DLD1 (cell line): ENCODE measurements at regions not wholly inside any gene's neighbourhood (a gene's known extent, or its start where the extent isn't known, plus 50 kb on each side); places are given as distances from the start of the nearest gene placed in this dataset.
"Not testable (repeated sequence)": the region's sequence is repeated elsewhere in the genome, so short reads cannot be mapped to it uniquely, and the experiment has no call there.

Source experiments
- in situ Hi-C: cut with HindIII; loops from 2 replicates; pipeline ENCODE4 v1.10.0; 2017; ENCODE audit warnings: low sequenced_read_pairs

- in situ Hi-C loops = no loop called here
Measured at GRCh38 chr9:124084087-124084486, 72.5 kb downstream of the LHX2 start.

DNA sequence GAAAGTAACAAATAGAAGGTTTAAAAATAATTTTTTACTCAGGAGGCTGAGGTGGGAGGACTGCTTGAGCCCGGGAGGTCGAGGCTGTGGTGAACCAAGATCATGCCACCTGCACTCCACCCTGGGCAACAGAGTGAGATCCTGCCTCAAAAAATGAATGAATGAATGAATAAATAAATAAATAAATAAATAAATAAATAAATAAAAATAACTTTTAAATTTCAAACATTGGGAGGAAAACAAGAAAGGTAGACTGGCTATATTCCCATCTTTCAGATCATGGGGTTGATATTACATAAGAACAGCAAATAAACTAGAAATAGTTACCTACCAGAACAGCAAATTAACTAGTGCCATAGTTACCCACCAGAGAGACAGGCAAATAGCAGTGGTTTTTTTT, 75.7 kb downstream of the LHX2 start:
- in situ Hi-C loops = no loop called here

- in situ Hi-C loops = no loop called here
Measured at GRCh38 chr9:124088476-124088837, 76.9 kb downstream of the LHX2 start.

DNA sequence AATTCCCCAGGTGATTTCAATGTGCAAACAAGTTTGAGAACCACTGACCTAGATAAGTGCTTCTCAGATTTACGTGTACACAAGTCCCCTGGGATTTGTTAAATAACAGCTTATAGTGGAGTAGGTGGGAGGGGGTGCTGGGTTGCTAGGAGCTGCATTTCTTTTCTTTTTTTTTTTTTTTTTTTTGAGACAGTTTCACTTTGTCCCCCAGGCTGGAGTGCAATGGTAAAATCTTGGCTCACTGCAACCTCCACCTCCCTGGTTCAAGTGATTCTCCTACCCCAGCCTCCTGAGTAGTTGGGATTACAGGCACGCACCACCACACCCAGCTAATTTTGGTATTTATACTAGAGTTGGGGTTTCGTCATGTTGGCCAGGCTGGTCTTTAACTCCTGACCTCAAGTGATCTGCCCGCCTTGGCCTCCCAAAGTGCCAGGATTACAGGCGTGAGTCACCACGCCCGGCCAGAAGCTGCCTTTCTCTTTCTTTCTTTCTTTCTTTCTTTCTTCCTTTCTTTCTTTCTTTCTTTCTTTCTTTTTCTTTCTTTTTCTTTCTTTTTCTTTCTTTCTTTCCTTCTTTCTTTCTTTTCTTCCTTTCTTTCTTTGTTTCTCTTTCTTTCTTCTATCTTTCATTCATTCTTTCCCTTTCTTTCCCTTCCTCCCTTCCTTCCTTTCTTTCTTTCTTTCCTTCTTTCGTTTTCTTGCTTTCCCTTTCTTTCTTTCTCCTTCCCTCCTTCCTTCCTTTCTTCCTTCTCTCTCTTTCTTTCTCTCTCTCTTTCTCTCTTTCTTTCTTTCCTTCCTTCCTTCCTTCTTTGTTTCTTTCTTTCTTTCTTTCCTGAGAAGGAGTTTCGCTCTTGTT, 78.3 kb downstream of the LHX2 start:
- in situ Hi-C loops = not testable (repeated sequence)

- in situ Hi-C loops = no loop called here
Measured at GRCh38 chr9:124098141-124098905, 86.8 kb downstream of the LHX2 start.

DNA sequence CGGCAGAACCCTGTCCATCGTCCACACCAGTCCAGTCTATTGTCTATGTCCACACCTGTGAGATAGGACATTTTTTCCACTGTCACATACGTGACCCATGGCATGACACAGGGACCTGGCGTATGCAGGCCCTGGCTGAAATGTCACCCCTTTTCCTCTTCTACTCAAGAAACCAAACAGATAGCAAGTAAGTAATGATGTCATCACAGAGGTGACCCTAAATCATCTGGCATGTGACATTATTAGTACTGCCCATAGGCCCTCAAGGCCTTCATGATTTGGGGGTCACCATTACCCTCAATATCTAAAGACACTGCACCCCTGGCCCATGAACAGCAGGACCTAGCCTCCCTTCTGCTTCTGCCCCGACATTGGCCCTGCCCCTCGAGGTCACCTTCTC, 88.3 kb downstream of the LHX2 start:
- in situ Hi-C loops = loop anchor here (25.0 kb wide), 1 partner anchor 287 kb away; no protein-coding TSS in a partner anchor

DNA sequence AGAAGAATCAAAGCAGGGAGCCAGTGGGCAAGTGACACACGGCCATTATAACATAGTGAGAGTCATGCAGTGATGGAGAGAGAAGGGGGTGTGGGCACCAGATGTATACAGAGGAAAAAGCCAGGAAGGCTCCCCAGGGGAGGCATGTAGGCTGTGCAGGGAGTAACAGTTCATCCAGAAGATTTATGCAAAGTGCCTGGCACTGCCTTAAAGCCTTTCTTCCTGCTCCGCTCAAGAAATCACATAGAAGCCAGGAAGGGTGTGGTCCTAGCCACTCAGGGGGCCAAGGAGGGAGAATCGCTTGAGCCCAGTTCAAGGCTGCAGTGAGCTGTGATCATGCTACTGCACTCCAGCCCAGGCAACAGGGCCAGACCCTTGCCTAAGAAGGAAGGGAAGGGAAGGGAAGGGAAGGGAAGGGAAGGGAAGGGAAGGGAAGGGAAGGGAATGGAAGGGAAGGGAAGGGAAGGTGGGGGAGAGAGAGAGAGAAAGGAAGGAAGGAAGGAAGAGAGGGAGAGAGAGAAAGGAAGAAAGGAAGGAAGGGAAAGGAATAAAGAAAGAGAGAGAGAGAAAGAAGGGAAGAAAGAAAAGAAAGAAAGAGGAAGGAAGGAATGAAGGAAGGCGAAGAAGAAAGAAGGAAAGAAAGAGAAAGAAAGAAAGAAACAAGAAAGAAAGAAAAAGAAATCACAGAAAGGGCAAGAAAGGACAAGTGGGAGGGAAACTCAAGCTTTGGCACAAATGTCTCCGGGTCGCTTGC, 89.8 kb downstream of the LHX2 start:
- in situ Hi-C loops = loop anchor here (25.0 kb wide), 1 partner anchor 286 kb away; no protein-coding TSS in a partner anchor

GRCh38 chr9:124101969-124102345, 90.4 kb downstream of the LHX2 start:
- in situ Hi-C loops = loop anchor here (25.0 kb wide), 1 partner anchor 285 kb away; no protein-coding TSS in a partner anchor

GRCh38 chr9:124102363-124102762, 90.8 kb downstream of the LHX2 start:
- in situ Hi-C loops = loop anchor here (25.0 kb wide), 1 partner anchor 285 kb away; no protein-coding TSS in a partner anchor

GRCh38 chr9:124105266-124105665, 93.7 kb downstream of the LHX2 start:
- in situ Hi-C loops = loop anchor here (25.0 kb wide), 1 partner anchor 282 kb away; no protein-coding TSS in a partner anchor

DNA sequence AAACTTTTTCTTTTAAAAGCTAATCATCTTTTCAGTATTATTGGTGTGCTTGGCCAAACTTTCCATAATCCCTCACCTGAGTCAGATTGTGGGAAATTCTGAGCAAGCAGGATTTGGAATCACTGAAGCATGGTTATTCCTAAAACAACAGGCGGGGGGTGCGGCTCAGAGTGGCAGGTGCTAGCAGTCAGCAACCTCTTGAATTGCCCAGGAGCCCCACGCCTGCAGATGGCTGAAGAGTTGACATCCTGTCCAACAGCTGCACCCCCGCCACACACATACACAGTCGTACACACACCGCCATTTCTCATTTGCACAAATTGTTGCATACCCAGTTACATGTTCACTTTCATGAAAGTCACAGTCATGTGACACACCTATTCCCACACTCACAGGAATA, 96.6 kb downstream of the LHX2 start:
- in situ Hi-C loops = loop anchor here (25.0 kb wide), 1 partner anchor 279 kb away; no protein-coding TSS in a partner anchor

GRCh38 chr9:124110307-124110915, 98.8 kb downstream of the LHX2 start:
- in situ Hi-C loops = loop anchor here (25.0 kb wide), 1 partner anchor 277 kb away; no protein-coding TSS in a partner anchor

GRCh38 chr9:124116683-124117363, 105.3 kb downstream of the LHX2 start:
- in situ Hi-C loops = loop anchor here (25.0 kb wide), 1 partner anchor 270 kb away; no protein-coding TSS in a partner anchor

GRCh38 chr9:124118894-124119293, 107.3 kb downstream of the LHX2 start:
- in situ Hi-C loops = loop anchor here (25.0 kb wide), 1 partner anchor 268 kb away; no protein-coding TSS in a partner anchor

GRCh38 chr9:124120272-124120671, 108.7 kb downstream of the LHX2 start:
- in situ Hi-C loops = loop anchor here (10.0 to 25.0 kb wide), 2 partner anchors 185 to 267 kb away; no protein-coding TSS in a partner anchor

DNA sequence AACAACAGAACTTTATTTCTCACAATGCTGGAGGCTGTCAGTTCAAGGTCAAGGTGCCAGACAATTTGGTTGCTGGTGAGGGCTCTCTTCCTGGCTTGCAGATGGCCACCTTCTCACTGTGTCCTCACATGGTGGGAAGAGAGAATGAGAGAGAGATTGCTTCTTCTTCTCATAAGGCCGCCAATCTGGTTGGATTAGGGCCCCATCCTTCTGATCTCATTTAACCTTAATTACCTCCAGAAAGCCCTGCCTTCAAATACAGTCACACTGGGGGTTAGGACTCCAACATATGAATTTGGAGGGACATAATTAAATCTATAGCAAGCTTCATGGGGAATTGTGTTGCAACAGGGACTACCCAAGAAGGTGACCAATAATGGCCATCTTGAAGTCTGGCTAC, 110.2 kb downstream of the LHX2 start:
- in situ Hi-C loops = loop anchor here (10.0 to 25.0 kb wide), 2 partner anchors 183 to 266 kb away; no protein-coding TSS in a partner anchor

- in situ Hi-C loops = loop anchor here (10.0 to 25.0 kb wide), 2 partner anchors 182 to 265 kb away; no protein-coding TSS in a partner anchor
Measured at GRCh38 chr9:124122321-124122720, 110.8 kb downstream of the LHX2 start.

- in situ Hi-C loops = loop anchor here (10.0 to 25.0 kb wide), 2 partner anchors 182 to 264 kb away; no protein-coding TSS in a partner anchor
Measured at GRCh38 chr9:124122813-124123462, 111.4 kb downstream of the LHX2 start.

- in situ Hi-C loops = loop anchor here (10.0 to 25.0 kb wide), 2 partner anchors 181 to 264 kb away; no protein-coding TSS in a partner anchor
Measured at GRCh38 chr9:124123621-124124020, 112.1 kb downstream of the LHX2 start.
